ENCODE measurements at regions not wholly inside any gene's neighbourhood (a gene's known extent, or its start where the extent isn't known, plus 50 kb on each side); places are given as distances from the start of the nearest gene placed in this dataset.

DNA sequence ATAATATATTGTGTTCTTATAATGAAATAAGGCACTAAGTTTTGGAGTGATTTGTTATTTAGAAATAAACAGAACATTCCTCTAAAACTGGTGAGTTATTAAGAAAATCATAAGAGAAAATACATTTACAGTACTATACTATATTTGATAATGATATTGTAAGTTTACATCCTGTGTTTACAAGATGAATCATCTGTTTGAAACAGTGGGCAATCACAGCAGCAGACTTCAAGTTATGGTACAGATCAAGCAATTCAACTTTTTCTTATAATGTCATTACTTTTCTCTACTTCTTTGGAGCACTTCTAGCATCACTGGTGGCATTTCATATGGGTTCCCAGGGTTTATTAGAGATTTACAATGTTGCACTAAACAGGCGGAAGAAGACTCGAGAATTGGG is 86.5 kb upstream of the BRINP3 start (continued):
- TF ChIP-seq MTA1 (CRISPR knock-in tag; IDR thresholded peaks at IDR 0.05; ENCODE audit: borderline replicate concordance) (no peak), CHD4 (IDR thresholded peaks at IDR 0.05; ENCODE audit: borderline replicate concordance, low read length) (no peak)

DNA sequence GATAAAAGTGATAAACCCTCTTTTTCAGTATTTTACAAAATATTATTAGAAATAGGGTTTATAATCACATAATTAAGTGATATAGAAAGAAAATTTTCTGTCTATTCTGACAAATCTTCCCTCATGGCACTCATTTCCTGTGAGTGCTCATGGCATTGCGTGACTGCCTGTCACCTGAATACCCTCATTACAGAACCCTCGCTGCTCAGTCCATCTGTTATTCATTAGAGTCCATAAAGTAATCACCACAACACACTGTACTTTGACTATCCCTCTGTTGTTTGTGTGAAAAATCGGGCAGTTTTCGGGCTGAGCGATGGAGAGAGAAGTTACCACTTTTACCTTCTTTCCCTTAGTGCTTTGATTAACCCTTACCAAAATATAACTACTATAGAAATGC is 100.4 kb upstream of the BRINP3 start:
- in situ Hi-C loops (cut with HindIII; ENCODE audit: extremely low pct_ligation_motif_present, low pct_unique_long_range_greater_than_20kb) (no loop called here), intact Hi-C loops (cut with micrococcal nuclease; ENCODE audit: unreplicated experiment) (no loop called here)
- H3K79me2 ChIP-seq (ENCODE audit: insufficient read depth, low read length): no peaks in the 10 kb centered on the region
- no peak overlapping the region for H3K9ac ChIP-seq (ENCODE audit: insufficient read depth, low read depth, low read length)
- H3K27me3 ChIP-seq (ENCODE audit: control insufficient read depth in 1 of 2, insufficient read depth in 2 of 2, low read length in 2 of 2): no peaks in the 10 kb centered on the region; a peak in 1 of 5 replicates
- 1% methylated on average over 5 of the region's 5 CpGs for WGBS (ENCODE audit: low lambda C conversion rate)
- CTCF ChIA-PET (ENCODE audit: low intra/inter-chr PET ratio, low total read pairs): no interaction called here
- no peak for DNase-seq (ENCODE audit: low spot score)
- no peak overlapping the region for H3K4me3 ChIP-seq (replicated peaks in 1 of 3; ENCODE audit: insufficient read depth in 1 of 3, low read depth in 2 of 3, low read length in 3 of 3)
- H3K4me2 ChIP-seq (ENCODE audit: low read depth, low read length): no peak overlapping the region
- no TSS peak for BruUV-seq (replicated peaks)
- H3K36me3 ChIP-seq (replicated peaks in 1 of 2; ENCODE audit: control insufficient read depth in 1 of 2, insufficient read depth in 2 of 2, low read length in 2 of 2): no peaks in the 10 kb centered on the region
- no peaks in the 10 kb centered on the region for H3K4me1 ChIP-seq (ENCODE audit: insufficient read depth, low read length)
- no peak for ATAC-seq
- no peaks in the 10 kb centered on the region for H3K9me3 ChIP-seq (ENCODE audit: low read length)
- no peak for FAIRE-seq
- POLR2A ChIA-PET: no interaction called here
- TF ChIP-seq WIZ (CRISPR knock-in tag; IDR thresholded peaks at IDR 0.05): no peak
- TF ChIP-seq, protein P1, sequence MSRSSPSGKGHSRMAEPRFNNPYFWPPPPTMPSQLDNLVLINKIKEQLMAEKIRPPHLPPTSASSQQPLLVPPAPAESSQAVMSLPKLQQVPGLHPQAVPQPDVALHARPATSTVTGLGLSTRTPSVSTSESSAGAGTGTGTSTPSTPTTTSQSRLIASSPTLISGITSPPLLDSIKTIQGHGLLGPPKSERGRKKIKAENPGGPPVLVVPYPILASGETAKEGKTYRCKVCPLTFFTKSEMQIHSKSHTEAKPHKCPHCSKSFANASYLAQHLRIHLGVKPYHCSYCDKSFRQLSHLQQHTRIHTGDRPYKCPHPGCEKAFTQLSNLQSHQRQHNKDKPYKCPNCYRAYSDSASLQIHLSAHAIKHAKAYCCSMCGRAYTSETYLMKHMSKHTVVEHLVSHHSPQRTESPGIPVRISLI (CRISPR knock-in tag; IDR thresholded peaks at IDR 0.05; ENCODE audit: borderline replicate concordance): no peak
- no peak for TF ChIP-seq ZNF326 (CRISPR knock-in tag; IDR thresholded peaks at IDR 0.05; ENCODE audit: borderline replicate concordance)
- TF ChIP-seq, protein P2, sequence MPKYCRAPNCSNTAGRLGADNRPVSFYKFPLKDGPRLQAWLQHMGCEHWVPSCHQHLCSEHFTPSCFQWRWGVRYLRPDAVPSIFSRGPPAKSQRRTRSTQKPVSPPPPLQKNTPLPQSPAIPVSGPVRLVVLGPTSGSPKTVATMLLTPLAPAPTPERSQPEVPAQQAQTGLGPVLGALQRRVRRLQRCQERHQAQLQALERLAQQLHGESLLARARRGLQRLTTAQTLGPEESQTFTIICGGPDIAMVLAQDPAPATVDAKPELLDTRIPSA (CRISPR knock-in tag; IDR thresholded peaks at IDR 0.05; ENCODE audit: borderline replicate concordance): no peak
- TF ChIP-seq DNMT1 (CRISPR knock-in tag; IDR thresholded peaks at IDR 0.05): no peak
- no peak for TF ChIP-seq ZNF20 (CRISPR knock-in tag; IDR thresholded peaks at IDR 0.05)
- no peak for TF ChIP-seq HNRNPK (IDR thresholded peaks at IDR 0.05; ENCODE audit: low read depth, low read length, poor library complexity, severe bottlenecking)
- no peak for TF ChIP-seq RBM39 (IDR thresholded peaks at IDR 0.05; ENCODE audit: low read depth, low read length, poor library complexity, severe bottlenecking)
- TF ChIP-seq ZNF317 (CRISPR knock-in tag; IDR thresholded peaks at IDR 0.05): no peak
- no peak for TF ChIP-seq ZNF713 (CRISPR knock-in tag; IDR thresholded peaks at IDR 0.05)
- TF ChIP-seq ZNF891 (CRISPR knock-in tag; IDR thresholded peaks at IDR 0.05): no peak
- TF ChIP-seq PATZ1 (CRISPR knock-in tag; IDR thresholded peaks at IDR 0.05): no peak
- TF ChIP-seq, protein P3, sequence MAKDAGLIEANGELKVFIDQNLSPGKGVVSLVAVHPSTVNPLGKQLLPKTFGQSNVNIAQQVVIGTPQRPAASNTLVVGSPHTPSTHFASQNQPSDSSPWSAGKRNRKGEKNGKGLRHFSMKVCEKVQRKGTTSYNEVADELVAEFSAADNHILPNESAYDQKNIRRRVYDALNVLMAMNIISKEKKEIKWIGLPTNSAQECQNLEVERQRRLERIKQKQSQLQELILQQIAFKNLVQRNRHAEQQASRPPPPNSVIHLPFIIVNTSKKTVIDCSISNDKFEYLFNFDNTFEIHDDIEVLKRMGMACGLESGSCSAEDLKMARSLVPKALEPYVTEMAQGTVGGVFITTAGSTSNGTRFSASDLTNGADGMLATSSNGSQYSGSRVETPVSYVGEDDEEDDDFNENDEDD (CRISPR knock-in tag; IDR thresholded peaks at IDR 0.05; ENCODE audit: borderline replicate concordance): no peak
- TF ChIP-seq ZBTB37 (CRISPR knock-in tag; IDR thresholded peaks at IDR 0.05): no peak
- TF ChIP-seq MXD4 (CRISPR knock-in tag; IDR thresholded peaks at IDR 0.05): no peak
- TF ChIP-seq ZNF598 (CRISPR knock-in tag; IDR thresholded peaks at IDR 0.05; ENCODE audit: borderline replicate concordance): no peak
- no peaks in the 10 kb centered on the region for H4K20me1 ChIP-seq (ENCODE audit: insufficient read depth, low read length)
- no peak overlapping the region for H2AFZ ChIP-seq (ENCODE audit: low read length)
- no peak overlapping the region for H3K27ac ChIP-seq (ENCODE audit: extremely low read length, insufficient read depth, low read length)

Measured in HepG2 (cell line).